ENCODE measurements at regions not wholly inside any gene's neighbourhood (a gene's known extent, or its start where the extent isn't known, plus 50 kb on each side); places are given as distances from the start of the nearest gene placed in this dataset.

- no peak overlapping the region for H3K27ac ChIP-seq (ENCODE audit: low read length)
- H2AFZ ChIP-seq (ENCODE audit: low read depth, low read length): no peak overlapping the region
- H3K9me3 ChIP-seq (ENCODE audit: insufficient read depth, low read length): no peaks in the 10 kb centered on the region
- H3K4me3 ChIP-seq (ENCODE audit: low read length): no peak overlapping the region
- H3K9ac ChIP-seq (ENCODE audit: low read length): no peak overlapping the region
- no peaks in the 10 kb centered on the region for H3K79me2 ChIP-seq (ENCODE audit: low read length)
- no peaks in the 10 kb centered on the region for H3K27me3 ChIP-seq (ENCODE audit: low read depth, low read length)
- H3K4me2 ChIP-seq (ENCODE audit: low read length): no peak overlapping the region
- no peaks in the 10 kb centered on the region for H3K36me3 ChIP-seq (replicated peaks; ENCODE audit: low read depth, low read length)
- no peaks in the 10 kb centered on the region for H4K20me1 ChIP-seq (ENCODE audit: insufficient read depth, low read length)
- no peaks in the 10 kb centered on the region for H3K4me1 ChIP-seq (ENCODE audit: low read length)
- no peak for TF ChIP-seq EZH2phosphoT487 (IDR thresholded peaks at IDR 0.05; ENCODE audit: low read depth)
- TF ChIP-seq, protein P1, sequence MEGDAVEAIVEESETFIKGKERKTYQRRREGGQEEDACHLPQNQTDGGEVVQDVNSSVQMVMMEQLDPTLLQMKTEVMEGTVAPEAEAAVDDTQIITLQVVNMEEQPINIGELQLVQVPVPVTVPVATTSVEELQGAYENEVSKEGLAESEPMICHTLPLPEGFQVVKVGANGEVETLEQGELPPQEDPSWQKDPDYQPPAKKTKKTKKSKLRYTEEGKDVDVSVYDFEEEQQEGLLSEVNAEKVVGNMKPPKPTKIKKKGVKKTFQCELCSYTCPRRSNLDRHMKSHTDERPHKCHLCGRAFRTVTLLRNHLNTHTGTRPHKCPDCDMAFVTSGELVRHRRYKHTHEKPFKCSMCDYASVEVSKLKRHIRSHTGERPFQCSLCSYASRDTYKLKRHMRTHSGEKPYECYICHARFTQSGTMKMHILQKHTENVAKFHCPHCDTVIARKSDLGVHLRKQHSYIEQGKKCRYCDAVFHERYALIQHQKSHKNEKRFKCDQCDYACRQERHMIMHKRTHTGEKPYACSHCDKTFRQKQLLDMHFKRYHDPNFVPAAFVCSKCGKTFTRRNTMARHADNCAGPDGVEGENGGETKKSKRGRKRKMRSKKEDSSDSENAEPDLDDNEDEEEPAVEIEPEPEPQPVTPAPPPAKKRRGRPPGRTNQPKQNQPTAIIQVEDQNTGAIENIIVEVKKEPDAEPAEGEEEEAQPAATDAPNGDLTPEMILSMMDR (IDR thresholded peaks at IDR 0.05; ENCODE audit: low read depth, low read length): no peak
Observed at GRCh38 chr3:107130089-107130700, 247.0 kb upstream of the CCDC54 start.

- Histone ChIP-seq H3K79me2 (ENCODE audit: low read length) (no peaks in the 10 kb centered on the region), H3K4me2 (ENCODE audit: low read length) (no peak overlapping the region), H3K9me3 (ENCODE audit: insufficient read depth, low read length) (no peaks in the 10 kb centered on the region), H3K9ac (ENCODE audit: low read length) (no peak overlapping the region), H3K27me3 (ENCODE audit: low read depth, low read length) (no peaks in the 10 kb centered on the region), H3K36me3 (replicated peaks; ENCODE audit: low read depth, low read length) (no peaks in the 10 kb centered on the region), H2AFZ (ENCODE audit: low read depth, low read length) (no peak overlapping the region), H3K27ac (ENCODE audit: low read length) (no peak overlapping the region), H3K4me3 (ENCODE audit: low read length) (no peak overlapping the region), H4K20me1 (ENCODE audit: insufficient read depth, low read length) (no peaks in the 10 kb centered on the region), H3K4me1 (ENCODE audit: low read length) (no peaks in the 10 kb centered on the region)
- TF ChIP-seq, protein P1 (IDR thresholded peaks at IDR 0.05; ENCODE audit: low read depth, low read length): no peak
- no peak for TF ChIP-seq EZH2phosphoT487 (IDR thresholded peaks at IDR 0.05; ENCODE audit: low read depth)
Observed at GRCh38 chr3:107132674-107133073, 244.6 kb upstream of the CCDC54 start.

DNA sequence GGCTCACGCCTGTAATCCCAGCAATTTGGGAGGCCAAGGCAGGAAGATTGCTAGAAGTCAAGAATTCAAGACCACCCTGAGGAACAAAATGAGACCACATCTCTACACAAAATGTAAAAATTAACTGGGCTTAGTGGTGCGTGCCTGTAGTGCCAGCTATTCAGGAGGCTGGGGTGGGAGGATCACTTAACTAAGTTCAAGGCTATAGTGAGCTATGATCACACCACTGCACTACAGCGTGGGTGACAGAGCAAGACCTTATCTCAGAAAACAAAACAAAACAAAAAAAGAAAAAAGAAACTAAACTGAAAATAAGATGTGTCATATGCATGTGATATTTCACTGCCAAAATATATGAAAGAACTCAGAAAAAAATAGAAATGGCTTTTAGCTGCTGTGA, 243.3 kb upstream of the CCDC54 start:
- Histone ChIP-seq H3K9ac (ENCODE audit: low read length) (no peak overlapping the region), H3K9me3 (ENCODE audit: insufficient read depth, low read length) (no peaks in the 10 kb centered on the region), H3K79me2 (ENCODE audit: low read length) (no peaks in the 10 kb centered on the region), H4K20me1 (ENCODE audit: insufficient read depth, low read length) (no peaks in the 10 kb centered on the region), H3K4me2 (ENCODE audit: low read length) (no peak overlapping the region), H3K4me3 (ENCODE audit: low read length) (no peak overlapping the region), H3K27me3 (ENCODE audit: low read depth, low read length) (no peaks in the 10 kb centered on the region), H3K27ac (ENCODE audit: low read length) (no peak overlapping the region), H3K4me1 (ENCODE audit: low read length) (no peaks in the 10 kb centered on the region), H3K36me3 (replicated peaks; ENCODE audit: low read depth, low read length) (no peaks in the 10 kb centered on the region), H2AFZ (ENCODE audit: low read depth, low read length) (no peak overlapping the region)
- no peak for TF ChIP-seq EZH2phosphoT487 (IDR thresholded peaks at IDR 0.05; ENCODE audit: low read depth)
- TF ChIP-seq, protein P1 (IDR thresholded peaks at IDR 0.05; ENCODE audit: low read depth, low read length): no peak

- Histone ChIP-seq H4K20me1 (ENCODE audit: insufficient read depth, low read length) (no peaks in the 10 kb centered on the region), H3K36me3 (replicated peaks; ENCODE audit: low read depth, low read length) (no peaks in the 10 kb centered on the region), H3K4me1 (ENCODE audit: low read length) (no peaks in the 10 kb centered on the region), H3K9ac (ENCODE audit: low read length) (no peak overlapping the region), H2AFZ (ENCODE audit: low read depth, low read length) (no peak overlapping the region), H3K79me2 (ENCODE audit: low read length) (no peaks in the 10 kb centered on the region), H3K4me2 (ENCODE audit: low read length) (no peak overlapping the region), H3K4me3 (ENCODE audit: low read length) (no peak overlapping the region), H3K27me3 (ENCODE audit: low read depth, low read length) (no peaks in the 10 kb centered on the region), H3K27ac (ENCODE audit: low read length) (no peak overlapping the region), H3K9me3 (ENCODE audit: insufficient read depth, low read length) (peaks cover 3% of the 10 kb centered on the region; the same call in 1 of the 2 replicates)
- TF ChIP-seq, protein P1 (IDR thresholded peaks at IDR 0.05; ENCODE audit: low read depth, low read length): no peak
- no peak for TF ChIP-seq EZH2phosphoT487 (IDR thresholded peaks at IDR 0.05; ENCODE audit: low read depth)
Observed at GRCh38 chr3:107142171-107142570, 235.1 kb upstream of the CCDC54 start.
